SK-N-MC (cell line): ENCODE measurements at regions not wholly inside any gene's neighbourhood (a gene's known extent, or its start where the extent isn't known, plus 50 kb on each side); places are given as distances from the start of the nearest gene placed in this dataset.

ENCODE experiments used
- EZH2 ChIP-seq: fragments of 200-600 bp; sonication (generic); IDR thresholded peaks from one replicate; pipeline ENCODE4 v1.6.1; 2017; ENCODE audit warnings: antibody characterized with exemption
- FOXP2 ChIP-seq: optimal IDR thresholded peaks from 2 replicates; pipeline ENCODE3; 2011; ENCODE audit warnings: mild to moderate bottlenecking, moderate library complexity; ENCODE audit not compliant: insufficient read depth; ENCODE audit errors: extremely low read length, control extremely low read depth
- POLR2AphosphoS5 ChIP-seq: IDR thresholded peaks from 2 replicates; pipeline ENCODE4 v1.6.1; 2012; ENCODE audit warnings: mild to moderate bottlenecking, low read depth, low read length, borderline replicate concordance

- TF ChIP-seq EZH2 (no peak), POLR2AphosphoS5 (no peak), FOXP2 (no peak)
Observed at GRCh38 chr2:239722760-239723470, 302.2 kb downstream of the NDUFA10 start.
